ENCODE measurements at regions not wholly inside any gene's neighbourhood (a gene's known extent, or its start where the extent isn't known, plus 50 kb on each side); places are given as distances from the start of the nearest gene placed in this dataset.

DNA sequence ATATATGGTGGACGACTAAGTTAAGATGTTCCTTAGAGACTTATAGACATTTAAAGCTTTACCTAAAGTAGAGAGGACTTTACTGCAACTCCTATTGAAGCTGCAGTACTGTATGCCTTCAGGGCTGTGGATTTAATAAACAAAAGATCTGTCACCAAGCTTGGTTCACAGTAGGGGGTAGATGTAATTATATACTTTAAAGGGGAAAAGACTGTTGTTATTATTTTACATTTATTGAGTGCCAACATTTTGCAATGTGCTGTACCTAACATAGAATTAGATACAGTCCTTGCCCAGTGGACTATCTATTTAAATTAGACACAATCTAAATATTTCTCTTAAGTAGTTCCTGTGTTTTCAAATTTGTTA lies 67.2 kb downstream of the SLIT2 start:
- no peak for DNase-seq (ENCODE audit: low read depth)
- TF ChIP-seq CTCF (conservative IDR thresholded peaks at IDR 0.05; ENCODE audit: low read length), result no peak
- H3K4me3 ChIP-seq (ENCODE audit: low read length), result no peak overlapping the region

DNA sequence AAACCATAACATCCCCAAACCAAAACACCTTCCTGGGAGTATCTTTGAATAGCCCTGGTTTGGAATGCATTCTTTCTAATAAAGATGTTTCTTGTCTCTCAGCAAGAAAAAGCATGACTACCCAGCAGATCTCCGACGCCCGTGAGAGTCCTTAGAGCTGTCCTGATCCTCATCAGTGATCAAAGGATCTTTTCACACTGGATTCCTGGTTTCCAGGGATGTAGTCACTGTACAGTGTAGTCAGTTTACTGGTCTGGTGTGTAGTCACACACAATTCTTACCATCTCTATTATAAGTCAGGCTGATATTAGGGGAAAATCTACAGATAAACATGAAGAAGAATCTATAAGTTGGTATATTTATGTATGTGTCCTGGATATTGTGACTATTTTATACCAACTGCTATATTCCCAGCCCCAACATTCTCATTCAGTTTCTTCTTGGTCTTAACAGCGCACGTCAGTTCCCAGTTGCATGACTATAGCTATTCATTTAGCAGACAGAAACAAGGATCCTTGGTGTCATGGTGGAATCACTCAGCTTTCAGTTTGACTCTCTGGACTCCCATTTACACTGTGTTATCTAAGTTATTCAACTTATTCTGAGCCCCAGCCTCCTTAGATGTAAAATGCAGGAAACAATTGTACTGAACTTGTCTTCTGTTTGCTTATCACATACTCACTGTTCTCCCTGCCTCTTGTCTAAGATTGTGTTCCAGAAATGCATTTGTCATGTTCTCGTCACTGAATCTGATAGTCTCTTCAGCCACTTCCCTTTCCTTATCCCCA lies 68.3 kb downstream of the SLIT2 start:
- no peak for DNase-seq (ENCODE audit: low read depth)
- no peak for TF ChIP-seq CTCF (conservative IDR thresholded peaks at IDR 0.05; ENCODE audit: low read length)
- no peak overlapping the region for H3K4me3 ChIP-seq (ENCODE audit: low read length)

DNA sequence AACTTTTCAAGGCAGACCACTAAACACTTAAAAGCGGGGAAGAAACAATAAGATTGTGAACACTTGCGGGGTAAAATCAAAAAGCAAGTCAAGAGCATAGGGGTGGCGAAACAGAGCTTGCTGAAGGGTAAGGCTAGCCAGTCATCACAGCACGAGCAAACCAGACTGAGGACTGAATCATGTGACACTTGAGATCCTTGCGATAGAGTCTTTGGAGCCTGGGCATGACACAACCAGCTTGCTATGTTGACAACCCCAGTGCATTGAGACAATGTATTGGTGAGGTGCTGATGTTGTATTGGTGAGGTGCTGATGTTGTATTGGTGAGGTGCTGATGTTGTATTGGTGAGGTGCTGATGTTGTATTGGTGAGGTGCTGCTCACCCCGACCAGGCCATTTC lies 72.3 kb downstream of the SLIT2 start:
- no peak for DNase-seq (ENCODE audit: low read depth)
- TF ChIP-seq CTCF (conservative IDR thresholded peaks at IDR 0.05; ENCODE audit: low read length), result no peak
- H3K4me3 ChIP-seq (ENCODE audit: low read length), result no peak overlapping the region

DNA sequence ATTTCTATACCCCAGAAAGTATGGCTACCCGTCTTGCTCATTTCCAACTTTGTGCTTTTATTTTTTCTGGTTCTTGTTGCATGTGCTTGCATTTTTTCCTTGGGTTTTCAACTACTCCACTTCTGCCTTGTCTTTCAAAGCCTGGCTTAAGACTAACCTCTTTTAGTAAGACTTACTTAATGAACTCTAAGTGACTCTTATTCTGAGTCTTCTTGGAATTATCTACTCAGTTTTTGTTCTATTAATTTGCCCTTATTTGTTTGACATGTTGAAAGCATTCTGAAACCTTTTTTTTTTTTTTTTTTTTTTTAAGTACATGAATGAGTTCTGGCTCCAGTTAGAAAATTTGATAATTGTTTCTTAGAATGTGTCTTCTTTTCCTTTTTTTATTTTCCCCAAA lies 74.8 kb downstream of the SLIT2 start:
- no peak for TF ChIP-seq CTCF (conservative IDR thresholded peaks at IDR 0.05; ENCODE audit: low read length)
- no peak for DNase-seq (ENCODE audit: low read depth)

GRCh38 chr4:20326977-20327376 lies 75.3 kb downstream of the SLIT2 start:
- no peak overlapping the region for H3K4me3 ChIP-seq (ENCODE audit: low read length)
- peak; percentile 53 for DNase-seq (ENCODE audit: low read depth)
- TF ChIP-seq CTCF (conservative IDR thresholded peaks at IDR 0.05; ENCODE audit: low read length), result no peak

More for the DNA sequence above, 74.8 kb downstream of the SLIT2 start:
- no peak overlapping the region for H3K4me3 ChIP-seq (ENCODE audit: low read length)

- DNase-seq (ENCODE audit: low read depth), result no peak
- no peak for TF ChIP-seq CTCF (conservative IDR thresholded peaks at IDR 0.05; ENCODE audit: low read length)
- no peak overlapping the region for H3K4me3 ChIP-seq (ENCODE audit: low read length)
Observed at GRCh38 chr4:20327808-20328207, 76.1 kb downstream of the SLIT2 start.

- TF ChIP-seq CTCF (conservative IDR thresholded peaks at IDR 0.05; ENCODE audit: low read length), result no peak
- DNase-seq (ENCODE audit: low read depth), result no peak
- no peak overlapping the region for H3K4me3 ChIP-seq (ENCODE audit: low read length)
Observed at GRCh38 chr4:20331642-20332041, 79.9 kb downstream of the SLIT2 start.
